ENCODE measurements at regions not wholly inside any gene's neighbourhood (a gene's known extent, or its start where the extent isn't known, plus 50 kb on each side); places are given as distances from the start of the nearest gene placed in this dataset.

- H3K4me2 ChIP-seq (replicated peaks; ENCODE audit: low read depth, low read length, poor library complexity, severe bottlenecking): peak overlapping the region; percentile 92
- H3K36me3 ChIP-seq (replicated peaks in 1 of 2; ENCODE audit: control extremely low read depth in 1 of 2, control insufficient read depth in 1 of 2, extremely low read depth in 1 of 2, insufficient read depth in 2 of 2, low read length in 1 of 2): no peaks in the 10 kb centered on the region
- WGBS (ENCODE audit: insufficient coverage): 0% methylated on average over 2 of the region's 8 CpGs
- peak overlapping the region; percentile 96 for H3K27ac Mint-ChIP-seq
- H3K4me1 Mint-ChIP-seq: peaks cover 55% of the 10 kb centered on the region
- H3K79me2 ChIP-seq (ENCODE audit: control insufficient read depth, insufficient read depth, low read length): no peaks in the 10 kb centered on the region
- ChIA-PET CTCF (interaction anchor here (1.9 kb wide), 1 partner anchor 119 kb away, joined by 6 read pairs; the partner anchor contains the start of gene MRM1), POLR2A (interaction anchor here (0.7 kb wide), 1 partner anchor 176 kb away, joined by 6 read pairs; no protein-coding TSS in a partner anchor)
- peak overlapping the region; percentile 58 to 77 for H3K27ac ChIP-seq (ENCODE audit: low read length in 2 of 2)
- no peak for TF ChIP-seq EZH2 (IDR thresholded peaks at IDR 0.05; ENCODE audit: borderline replicate concordance, insufficient read depth, low read depth, low read length, poor library complexity, severe bottlenecking)
- TF ChIP-seq CTCF (IDR thresholded peaks at IDR 0.05): no peak
- no peaks in the 10 kb centered on the region for H3K9me3 Mint-ChIP-seq (ENCODE audit: insufficient read depth)
- H3K4me3 Mint-ChIP-seq: peak overlapping the region; percentile 89
- DNase-seq (peak; percentile 27), ATAC-seq (ENCODE audit: low read depth) (peak; percentile 2)
- peak overlapping the region in 4 of 5 experiments; percentile 58 to 80 (median 64) for H3K4me3 ChIP-seq (ENCODE audit: control extremely low read depth in 1 of 5, extremely low read depth in 1 of 5, insufficient read depth in 1 of 5, low read depth in 2 of 5, low read length in 4 of 5)
- peaks cover 0 to 5% (median 0%) of the 10 kb centered on the region in 3 donors for H3K9me3 ChIP-seq (ENCODE audit: control extremely low read depth in 1 of 3, control insufficient read depth in 2 of 3, insufficient read depth in 1 of 3, low read length in 2 of 3)
- H3K27me3 Mint-ChIP-seq: peaks cover 5% of the 10 kb centered on the region
- intact Hi-C loops (cut with micrococcal nuclease): loop anchor here (1.0 to 5.0 kb wide), 2 partner anchors 120 to 226 kb away; partner anchors contain the start of genes AATF and MRM1
- H3K9ac ChIP-seq (ENCODE audit: low read length): peak overlapping the region; percentile 72
- H3K27me3 ChIP-seq (replicated peaks in 1 of 4; ENCODE audit: control extremely low read depth in 1 of 4, control insufficient read depth in 3 of 4, insufficient read depth in 4 of 4, low read length in 3 of 4): no peaks in the 10 kb centered on the region
- H2AFZ ChIP-seq (ENCODE audit: insufficient read depth, low read depth, low read length, poor library complexity, severe bottlenecking): peak overlapping the region; percentile 93
- H4K20me1 ChIP-seq (ENCODE audit: control insufficient read depth, insufficient read depth, low read length, poor library complexity, severe bottlenecking): no peaks in the 10 kb centered on the region
- H3K4me1 ChIP-seq (ENCODE audit: control insufficient read depth in 2 of 2, insufficient read depth in 2 of 2, low read length in 2 of 2): peaks cover 25 to 35% of the 10 kb centered on the region in 2 donors
Observed at GRCh38 chr17:36721560-36722120, 120.3 kb downstream of the MRM1 start.

Measured in B cell (primary cell).